ENCODE measurements at regions not wholly inside any gene's neighbourhood (a gene's known extent, or its start where the extent isn't known, plus 50 kb on each side); places are given as distances from the start of the nearest gene placed in this dataset.
"Not testable (repeated sequence)": the region's sequence is repeated elsewhere in the genome, so short reads cannot be mapped to it uniquely, and the experiment has no call there.

DNA sequence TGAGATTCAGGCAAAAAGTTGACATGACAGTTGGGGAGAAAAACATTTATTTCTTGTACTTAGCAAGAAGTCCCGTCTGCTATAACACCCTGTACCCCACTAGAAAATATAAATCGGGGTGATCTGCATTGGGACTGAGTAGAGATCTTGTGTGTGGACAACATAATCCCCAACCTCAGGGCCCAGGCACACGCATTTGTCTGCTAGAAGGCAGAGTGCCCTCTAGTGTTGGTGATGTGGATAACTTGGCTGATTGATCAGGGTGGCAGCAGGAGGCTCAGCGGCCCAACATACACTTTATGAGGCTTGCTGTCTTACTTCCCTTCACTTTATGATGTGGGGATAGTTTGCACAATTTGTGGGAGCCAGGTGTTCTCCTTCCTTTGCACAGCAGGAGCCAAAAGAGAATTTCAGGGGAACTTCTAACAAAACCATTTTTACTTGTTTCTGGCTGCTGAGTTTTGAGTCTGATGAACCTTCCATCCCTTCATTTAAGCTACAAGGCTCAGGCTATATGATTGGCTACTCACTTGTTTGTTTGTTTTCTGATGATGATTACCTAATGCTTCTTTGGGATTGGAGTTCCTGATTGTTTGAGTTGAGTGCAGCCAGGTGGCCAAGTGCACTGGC is 263.2 kb downstream of the DMAC1 start:
- DNase-seq, result peak; percentile 66

DNA sequence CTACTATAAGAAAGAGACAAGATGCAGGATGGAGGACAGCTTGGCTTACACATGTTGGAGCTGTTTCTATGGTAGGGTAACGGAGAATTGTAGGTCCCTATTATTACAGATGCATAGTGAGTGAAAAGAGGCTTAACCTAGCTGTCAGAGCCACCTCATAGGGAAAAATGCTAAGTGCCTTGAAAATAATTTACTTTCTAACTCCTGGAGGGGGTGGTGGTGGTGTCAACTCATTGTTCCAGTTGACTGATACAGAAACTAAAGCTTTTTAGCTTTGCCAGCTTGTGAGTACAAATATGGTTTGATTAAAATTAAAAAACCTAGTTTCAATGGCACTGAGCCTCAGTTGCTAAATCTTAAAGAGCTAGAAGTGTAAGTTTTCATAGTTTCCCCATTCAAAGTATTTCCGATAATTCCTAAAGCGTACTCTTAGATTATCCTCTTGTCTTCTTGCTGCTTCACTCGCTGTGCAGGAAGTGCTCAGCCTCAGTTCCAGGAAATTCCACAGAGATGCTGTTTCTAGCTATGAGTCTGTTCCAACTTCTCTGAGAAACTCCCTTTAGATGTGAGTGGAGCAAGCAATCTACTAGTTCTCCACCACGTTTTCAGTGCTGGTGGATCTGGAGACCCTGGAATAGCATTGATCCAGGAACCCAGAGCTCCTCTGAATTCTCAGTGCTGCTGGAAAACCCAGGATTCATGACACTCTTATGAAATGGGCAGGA is 265.2 kb downstream of the DMAC1 start:
- DNase-seq, result no peak

DNA sequence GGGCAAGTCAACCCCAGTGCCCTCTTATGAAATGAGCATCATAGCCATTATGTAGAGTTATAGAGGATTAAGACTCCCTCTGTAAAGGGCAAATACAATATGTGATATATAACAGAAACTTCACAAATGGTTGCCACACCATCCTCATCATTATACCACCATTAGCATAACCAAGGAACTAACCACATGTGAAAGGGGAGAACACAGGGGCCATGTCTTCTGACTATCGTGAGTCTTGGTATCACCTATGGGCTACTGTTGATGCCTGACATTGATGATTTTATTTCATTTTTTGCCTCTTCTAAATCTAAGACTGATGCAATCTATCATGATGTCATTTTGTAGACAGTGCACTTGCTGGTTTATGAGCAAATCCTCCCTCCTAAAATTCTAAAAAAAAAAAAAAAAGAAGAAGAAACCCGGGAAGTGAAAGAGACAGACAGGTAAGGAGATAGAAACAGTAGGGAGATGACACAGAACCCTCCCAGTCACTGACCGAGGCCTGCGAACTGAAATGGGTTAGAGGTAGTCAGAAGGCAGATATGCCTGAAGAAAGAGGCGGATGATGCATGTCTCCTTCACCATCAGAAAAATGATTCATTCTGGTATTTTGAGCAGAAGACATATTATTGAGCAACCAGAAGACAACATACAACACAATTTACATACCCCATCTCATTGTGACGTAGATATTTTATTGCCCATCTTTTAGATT is 266.0 kb downstream of the DMAC1 start:
- no peak for DNase-seq

DNA sequence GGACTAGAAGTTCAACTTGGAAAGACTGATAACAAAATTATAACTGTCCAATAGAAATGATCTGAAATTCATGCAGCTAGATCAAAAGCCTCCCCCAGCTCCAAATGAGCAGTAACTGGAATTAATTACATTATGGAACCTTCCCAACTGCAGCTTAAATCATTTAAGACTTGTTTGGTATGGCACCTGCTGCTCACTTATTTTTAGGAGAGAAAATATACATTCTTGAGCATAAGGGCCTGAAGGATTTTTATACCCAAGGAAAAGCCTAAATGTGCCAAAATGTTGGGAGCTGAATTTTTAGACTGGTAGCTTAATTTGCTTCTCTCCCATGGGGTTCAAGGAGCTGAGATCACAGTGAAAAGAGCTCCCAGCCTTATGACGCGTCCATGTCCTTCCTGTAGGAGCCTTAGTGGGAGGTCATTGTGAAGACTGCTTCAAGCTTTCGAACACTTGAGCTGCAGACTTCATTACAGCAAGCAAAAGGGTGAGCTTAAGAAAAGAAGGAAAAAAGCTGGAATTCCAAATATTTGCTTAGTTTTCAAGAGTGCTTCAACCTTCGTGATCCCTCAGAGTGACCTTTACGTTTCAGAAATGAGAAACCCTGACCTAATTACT is 276.0 kb downstream of the DMAC1 start:
- no peak for DNase-seq

DNA sequence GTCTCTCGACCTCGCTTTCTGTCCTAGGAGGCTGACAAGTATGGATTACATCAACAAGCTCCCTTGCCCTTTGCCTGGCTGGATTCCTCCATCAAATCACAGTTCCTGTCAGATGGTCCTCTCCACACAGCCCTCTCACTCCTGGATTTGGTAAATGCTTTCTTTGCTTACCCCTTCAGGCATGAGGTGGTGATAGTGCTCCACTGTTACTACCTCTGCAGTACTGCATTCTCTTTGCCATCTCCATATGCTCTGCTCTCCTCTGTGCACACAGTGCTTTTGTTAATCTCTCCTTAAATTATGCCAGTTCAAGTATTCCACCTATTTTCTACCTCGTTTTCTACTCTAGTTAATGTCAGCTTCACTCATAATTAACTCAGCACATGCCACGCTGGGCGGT is 279.2 kb downstream of the DMAC1 start:
- DNase-seq, result no peak

DNA sequence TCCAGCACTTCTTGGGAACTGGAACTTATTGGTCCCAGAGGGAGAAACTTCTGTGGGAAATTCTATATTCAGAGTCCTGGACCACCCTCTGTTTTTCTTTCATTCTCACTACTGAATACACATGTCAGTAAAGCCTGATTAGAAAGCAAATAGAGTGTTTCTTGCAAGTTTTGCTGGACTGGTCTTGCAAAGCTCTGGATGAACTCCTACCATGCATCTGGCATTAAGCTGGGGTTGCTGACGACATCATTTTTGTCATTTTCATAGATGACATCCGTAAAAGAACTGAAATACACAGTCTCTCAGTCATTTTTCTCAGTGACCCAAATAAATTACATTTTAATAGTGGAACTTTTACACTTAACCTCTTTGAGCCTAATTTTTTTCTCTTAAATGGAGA is 283.2 kb downstream of the DMAC1 start:
- DNase-seq, result no peak

DNA sequence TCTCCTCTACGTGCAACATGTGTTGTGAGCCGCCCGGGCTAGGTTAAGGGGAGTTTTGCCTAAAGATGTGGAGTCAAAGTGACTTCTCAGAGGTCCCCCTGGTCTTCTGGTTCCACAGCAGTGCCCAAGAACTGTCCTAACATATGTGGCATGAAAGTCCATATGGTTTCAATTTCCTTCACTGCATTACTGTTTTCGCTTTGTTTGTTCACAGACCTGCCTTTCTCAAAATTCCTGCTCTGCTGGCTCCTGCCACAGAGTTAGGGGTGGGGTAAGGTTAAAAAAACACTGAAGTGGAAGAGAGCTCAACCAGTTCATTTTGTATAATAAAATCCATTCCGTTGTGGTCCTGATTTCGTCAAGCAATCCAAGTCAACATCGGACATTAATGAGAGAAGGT is 289.4 kb downstream of the DMAC1 start:
- no peak for DNase-seq

DNA sequence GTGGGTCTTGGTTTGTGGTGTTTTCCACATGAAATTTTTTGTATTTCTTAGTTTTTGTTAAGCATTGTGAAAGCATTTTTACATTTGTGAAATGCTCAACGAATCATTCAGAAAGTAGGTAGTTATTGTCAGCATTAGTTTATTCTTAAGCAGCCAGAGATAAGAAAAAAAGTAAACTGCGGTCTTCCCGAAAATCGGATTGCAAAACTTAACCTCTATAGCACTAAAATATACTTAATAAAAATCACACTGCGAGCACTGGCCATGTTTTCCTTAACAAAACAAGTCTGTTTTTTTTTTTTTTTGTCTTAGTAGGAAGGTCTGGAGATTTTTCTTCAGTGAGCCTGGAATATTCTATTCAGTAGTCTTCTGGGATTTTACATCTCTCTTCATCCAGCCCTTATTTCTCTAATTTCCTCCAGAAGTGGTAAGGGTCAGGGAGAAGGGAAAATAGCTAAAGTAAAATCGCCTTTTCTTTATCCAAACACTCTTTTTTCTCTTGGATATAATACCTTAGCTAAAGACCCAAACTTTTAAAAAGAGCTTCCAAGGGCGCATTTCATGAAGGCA is 289.9 kb downstream of the DMAC1 start:
- no peak for DNase-seq

DNA sequence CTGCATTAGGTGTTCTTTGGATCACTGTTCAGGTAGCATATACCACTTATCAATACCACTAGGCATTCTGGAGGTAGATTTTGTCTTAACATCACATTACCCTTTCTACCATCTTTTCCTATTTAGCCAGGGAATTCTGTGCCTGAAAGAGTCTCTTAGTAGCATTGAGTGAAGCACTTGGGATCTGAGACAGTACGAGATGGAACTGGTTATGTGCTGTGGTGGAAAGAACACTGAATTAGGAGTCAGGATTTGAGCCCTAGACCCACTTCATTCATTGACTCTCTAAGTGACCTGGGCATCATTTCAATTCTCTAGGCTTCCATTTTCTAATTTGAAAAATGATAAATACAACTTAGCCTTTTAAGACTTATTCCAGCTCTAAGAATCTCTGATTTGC is 291.1 kb downstream of the DMAC1 start:
- no peak for DNase-seq

DNA sequence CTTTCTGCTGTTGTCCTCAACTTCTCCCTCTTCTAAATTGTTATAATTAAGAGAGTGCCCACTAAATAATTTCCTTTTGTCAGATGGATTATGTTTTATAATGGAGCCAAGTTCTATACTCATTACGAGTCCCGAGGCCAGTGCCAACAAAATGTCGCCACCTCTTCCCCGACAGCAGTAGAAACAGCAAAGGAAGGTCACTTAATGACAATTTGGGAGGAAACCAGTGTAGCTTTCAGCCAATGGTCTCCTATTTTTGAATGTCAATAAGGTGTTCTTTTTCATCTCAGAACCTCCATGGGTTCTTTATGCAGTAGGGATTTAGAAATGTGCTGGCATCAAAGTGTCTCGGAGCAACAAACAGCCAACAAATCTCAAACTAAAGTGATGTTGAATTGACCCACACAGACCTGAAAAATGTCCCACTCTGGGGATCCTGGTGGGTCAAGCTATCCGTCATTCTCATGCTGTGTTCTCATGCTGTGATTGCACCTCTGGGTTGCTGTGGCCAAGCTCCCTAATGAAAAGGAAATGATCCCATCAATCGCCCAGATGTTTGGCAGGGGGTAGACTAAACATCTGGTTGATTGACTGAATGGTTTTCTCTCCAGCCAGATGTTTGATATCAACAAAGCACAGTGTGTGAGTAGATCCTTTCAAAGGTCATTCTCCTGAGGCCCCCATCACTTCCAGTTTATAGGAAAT is 291.9 kb downstream of the DMAC1 start:
- DNase-seq, result no peak

DNA sequence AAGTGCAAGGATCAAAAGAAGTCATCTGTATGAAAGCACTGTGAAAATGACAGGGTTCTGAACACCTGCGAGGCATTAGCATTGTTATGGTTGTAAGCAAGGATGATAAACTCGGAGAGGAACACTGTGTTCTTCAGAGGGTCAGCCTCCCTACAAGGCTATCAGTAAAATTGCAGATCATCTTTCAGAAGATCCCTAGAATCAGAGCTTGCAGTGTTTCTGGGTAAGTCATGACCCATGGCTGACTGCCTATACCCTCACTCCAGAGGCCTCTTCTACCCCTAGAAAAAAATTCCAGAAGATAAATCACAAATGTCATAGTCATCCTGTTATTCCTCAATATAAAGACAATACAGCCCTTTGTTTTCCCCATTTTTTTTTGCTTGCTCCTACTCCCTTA is 292.6 kb downstream of the DMAC1 start:
- no peak for DNase-seq

DNA sequence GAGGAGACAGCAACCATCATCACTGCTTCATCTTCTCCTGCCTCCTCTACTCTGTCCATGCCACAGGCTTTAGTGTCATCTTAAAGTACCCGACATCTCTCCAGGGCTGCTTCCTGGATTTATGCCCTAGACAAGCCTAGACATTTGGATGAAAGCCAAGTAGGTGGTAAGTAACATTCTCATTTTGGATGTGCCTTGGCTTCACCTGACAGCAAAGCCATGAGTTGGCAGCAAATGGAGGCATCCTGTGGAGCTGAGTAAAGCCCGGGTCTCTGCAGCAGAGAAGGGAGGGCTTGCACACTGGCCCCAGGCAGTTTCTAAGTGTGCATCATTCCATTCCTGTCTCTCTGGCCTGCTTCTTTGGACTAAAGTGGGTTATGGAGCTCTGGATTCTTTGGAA is 299.1 kb downstream of the DMAC1 start:
- no peak for DNase-seq

DNA sequence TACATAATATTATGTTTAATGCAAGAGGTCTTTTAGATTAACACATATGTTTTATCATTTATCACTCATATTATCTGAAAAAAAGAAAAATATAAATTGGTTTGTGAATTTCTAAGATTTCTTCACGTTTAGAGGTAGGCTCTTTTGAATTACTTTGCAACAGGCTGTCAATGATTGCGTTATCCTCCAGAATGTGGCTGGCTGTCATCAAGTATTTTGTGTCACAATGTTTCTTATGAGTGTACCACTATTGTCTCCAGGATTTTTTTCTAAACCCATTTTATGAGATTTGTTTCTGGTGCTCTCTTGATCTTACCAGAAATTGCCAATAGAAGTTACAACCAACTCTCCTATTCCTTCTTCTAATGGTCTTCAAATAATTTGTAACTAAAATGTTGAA is 307.9 kb downstream of the DMAC1 start:
- DNase-seq, result no peak

DNA sequence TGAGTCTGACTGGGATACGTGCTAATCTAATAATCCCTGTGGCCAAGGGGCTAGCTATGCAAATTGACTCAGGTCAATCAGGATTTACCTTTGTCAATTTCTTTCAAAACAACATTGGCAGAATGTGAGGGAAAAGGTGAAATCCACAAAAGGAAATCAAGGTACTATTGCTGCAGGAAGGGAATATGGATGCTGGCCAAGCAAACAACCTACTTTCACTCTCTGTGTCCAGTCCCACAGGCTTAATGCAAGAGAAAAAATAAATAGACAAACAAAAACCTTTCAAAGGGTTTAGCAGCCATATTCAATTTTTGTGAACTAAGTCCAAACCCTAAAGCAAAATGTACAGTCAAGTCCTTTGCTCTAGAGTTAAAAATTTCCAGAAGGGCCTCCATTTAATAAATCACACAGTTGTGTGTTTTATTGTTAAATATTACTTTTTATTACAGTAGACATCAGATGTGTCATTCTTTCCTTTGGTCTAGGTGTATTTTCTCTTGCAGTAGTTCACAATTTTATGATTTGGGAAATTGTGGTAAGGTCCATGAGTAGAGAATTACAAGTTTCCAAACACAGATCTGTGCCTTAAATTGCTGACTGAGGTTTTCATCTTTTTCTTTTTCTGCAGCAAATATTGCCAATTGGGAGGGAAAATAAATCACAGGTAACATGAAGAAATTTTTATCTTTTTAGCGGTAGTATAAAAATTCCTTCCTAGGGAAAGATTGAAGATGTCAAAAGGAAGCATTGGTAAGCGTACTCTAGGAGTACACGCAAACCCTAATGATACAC is 309.1 kb downstream of the DMAC1 start:
- DNase-seq, result no peak

DNA sequence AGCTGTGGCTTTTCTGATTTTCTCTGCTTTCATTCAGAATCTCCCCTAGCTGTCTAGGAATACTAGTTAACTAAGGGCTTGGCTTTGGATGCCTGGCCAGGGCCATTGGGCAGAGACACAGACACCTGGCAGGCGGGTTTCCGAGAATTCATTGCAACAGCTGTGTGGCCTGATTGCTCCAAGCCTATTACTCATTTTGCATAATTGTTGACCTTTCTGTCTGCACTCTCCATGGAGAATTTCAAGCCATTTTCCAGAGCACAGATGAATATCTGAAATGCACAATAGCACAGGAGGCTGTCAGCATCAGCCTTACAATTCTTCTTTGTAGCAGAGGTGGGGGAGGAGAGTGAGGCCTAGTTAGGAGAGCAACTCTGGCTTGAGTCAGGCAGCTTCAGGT is 310.5 kb downstream of the DMAC1 start:
- DNase-seq, result no peak

DNA sequence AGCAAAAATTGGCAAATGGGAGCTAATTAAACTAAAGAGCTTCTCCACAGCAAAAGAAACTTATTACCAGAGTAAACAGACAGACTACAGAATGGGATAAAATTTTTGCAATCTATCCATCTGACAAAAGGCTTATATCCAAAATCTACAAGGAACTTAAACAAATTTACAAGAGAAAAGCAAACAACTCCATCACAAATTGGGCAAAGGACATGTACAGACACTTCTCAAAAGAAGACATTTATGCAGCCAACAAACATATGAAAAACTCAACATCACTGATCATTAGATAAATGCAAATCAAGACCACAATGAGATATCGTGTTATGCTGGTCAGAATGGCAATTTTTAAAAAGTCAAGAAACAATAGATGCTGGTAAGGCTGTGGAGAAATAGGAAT is 315.6 kb downstream of the DMAC1 start:
- DNase-seq, result not testable (repeated sequence)

DNA sequence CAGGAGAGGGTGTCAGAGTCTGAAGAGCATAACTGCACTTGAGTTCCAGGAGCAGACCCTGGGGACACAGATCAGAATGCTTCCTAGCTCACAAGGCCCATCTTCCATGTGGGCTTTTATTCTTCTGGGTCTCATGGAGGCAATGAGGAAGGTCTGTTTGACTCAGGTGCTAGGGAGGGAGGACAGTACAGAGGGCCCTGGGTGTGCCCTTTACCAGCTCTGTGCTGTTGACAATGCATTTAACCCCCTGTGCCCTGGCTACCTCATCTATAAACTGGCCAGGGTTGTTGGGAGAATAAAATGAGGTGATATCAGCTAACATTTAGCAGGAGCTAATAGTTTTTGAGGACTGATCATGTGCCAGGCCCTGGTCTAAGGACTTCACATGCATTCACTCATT is 318.0 kb downstream of the DMAC1 start:
- DNase-seq, result no peak

DNA sequence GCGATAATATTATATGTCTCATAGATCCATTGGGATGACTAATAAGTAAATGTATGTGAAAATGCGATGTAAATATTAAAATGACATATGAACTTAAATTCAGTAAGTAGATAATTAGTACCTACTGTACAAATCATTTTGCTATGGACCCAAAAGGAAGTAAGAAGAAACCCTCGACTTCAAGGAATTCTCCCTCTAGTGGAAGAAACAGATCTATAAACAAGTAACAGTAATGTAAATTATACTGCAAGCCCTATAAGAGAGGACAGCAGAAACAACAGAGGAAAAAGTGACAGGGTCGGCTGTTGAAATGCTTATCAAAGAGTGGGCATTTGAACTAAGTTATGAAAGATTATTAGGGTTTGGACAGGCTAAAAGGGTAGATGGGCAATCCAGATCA is 320.3 kb downstream of the DMAC1 start:
- DNase-seq, result no peak

DNA sequence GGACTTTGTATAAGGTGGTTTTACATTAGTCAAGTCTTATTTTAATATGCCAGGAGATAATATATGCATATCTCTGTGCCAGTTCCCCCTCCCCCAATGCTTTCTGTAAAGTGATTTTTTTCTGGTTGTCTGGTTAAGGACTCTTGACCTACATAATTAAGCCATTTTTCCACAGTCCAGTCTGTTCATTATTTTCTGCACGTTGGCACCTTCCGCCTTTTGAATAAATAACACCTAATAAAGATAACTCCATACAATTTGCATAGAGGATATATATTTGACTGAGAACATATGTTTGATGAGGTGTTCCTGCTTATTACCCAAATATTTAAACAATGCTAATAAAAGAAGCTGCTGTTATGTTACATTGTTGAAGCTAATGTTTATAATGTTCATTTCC is 320.9 kb downstream of the DMAC1 start:
- no peak for DNase-seq

DNA sequence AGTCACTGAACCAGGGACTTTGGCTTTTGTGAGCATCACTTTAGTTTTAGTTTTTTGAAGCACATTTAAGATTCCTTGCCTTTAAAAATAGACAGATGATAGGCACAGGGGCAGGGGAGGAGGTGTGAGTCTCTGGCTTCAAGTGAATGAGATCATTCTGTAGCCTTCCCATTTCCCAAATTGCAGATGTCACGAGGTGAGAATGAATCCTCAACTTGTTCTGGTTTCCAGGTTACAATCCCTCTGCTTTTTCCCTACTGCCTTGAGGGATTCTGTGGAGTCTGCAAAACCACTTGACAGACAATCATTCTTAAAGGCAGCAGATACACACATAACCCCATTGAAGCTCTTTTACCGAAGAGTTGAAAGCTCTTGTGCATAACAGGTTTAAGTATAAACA is 332.4 kb downstream of the DMAC1 start:
- no peak for DNase-seq

DNA sequence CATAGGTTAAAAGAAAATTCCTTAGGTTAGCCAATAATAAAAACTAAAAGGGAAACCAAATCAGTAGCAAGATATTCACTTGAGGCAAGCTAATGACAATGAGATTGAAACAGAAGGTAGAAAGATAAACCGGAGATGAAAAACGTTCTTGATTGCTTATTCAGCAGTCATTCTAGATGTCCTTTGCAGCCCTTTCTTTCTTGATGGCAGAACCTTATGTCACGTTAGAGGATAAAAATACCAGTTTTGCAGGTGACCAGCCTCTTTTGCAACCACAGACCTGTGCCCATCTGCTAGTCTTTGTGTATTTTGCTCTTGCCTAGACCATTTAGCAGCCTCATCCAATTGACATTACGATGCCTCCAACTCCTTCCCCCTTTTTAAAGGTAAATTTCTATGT is 337.8 kb downstream of the DMAC1 start:
- no peak for DNase-seq

Data from hematopoietic multipotent progenitor cell treated with erythropoietin and hydrocortisone succinate and interleukin-3 and kit ligand, for 8 days (in vitro differentiated cells).